Left ventricle myocardium inferior (tissue), 1 donor: ENCODE measurements at regions not wholly inside any gene's neighbourhood (a gene's known extent, or its start where the extent isn't known, plus 50 kb on each side); places are given as distances from the start of the nearest gene placed in this dataset.

Experiments
- DNase-seq: peaks from one replicate; pipeline ENCODE4 v3.0.0-alpha.2; 2020
- H3K27ac ChIP-seq: fragments of 200-600 bp; replicated peaks from 2 replicates; pipeline ENCODE4 v1.8.0; 2021
- H3K27me3 ChIP-seq: fragments of 200-600 bp; 2 replicates; pipeline ENCODE4 v1.8.0; 2021; ENCODE audit warnings: low read depth
- H3K36me3 ChIP-seq: fragments of 200-600 bp; 2 replicates; pipeline ENCODE4 v1.8.0; 2021
- H3K4me1 ChIP-seq: fragments of 200-600 bp; 2 replicates; pipeline ENCODE4 v1.8.0; 2021
- H3K4me3 ChIP-seq: fragments of 200-600 bp; 2 replicates; pipeline ENCODE4 v1.8.0; 2021; ENCODE audit warnings: mild to moderate bottlenecking, moderate library complexity
- H3K9me3 ChIP-seq: fragments of 200-600 bp; replicated peaks from 2 replicates; pipeline ENCODE4 v1.8.0; 2021
- intact Hi-C: fragments of 100-400 bp; cut with micrococcal nuclease; formaldehyde crosslinking; loops from one replicate; pipeline ENCODE4 v1.11.0; 2022
- TF ChIP-seq, protein P1 (sequence below): fragments of 200-600 bp; IDR thresholded peaks from 2 replicates; pipeline ENCODE4 v1.8.0; 2021; ENCODE audit warnings: antibody characterized with exemption, mild to moderate bottlenecking, borderline replicate concordance
- donor health status: DM: no; HTN: yes; CAD: no; lungs with severe emphysema.

DNA sequence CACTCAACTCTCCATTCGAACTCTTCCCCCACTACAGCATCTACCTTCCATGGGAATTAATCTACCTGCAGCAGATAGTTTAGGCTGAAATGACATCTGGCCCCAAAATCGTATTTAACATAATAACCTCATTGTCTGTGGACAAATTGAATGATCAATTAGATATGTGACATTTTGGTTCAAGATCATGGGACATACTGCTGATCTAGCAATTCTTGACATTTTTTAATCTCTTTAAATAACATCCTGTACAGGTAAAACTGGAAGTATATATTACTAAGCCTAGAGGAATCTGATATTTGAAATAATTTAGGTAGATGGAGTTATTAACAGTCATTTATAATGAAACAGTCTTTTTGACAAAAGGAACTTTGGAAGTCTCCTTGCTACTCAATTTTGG, 702.5 kb downstream of the NLGN4X start:
- TF ChIP-seq, protein P1, sequence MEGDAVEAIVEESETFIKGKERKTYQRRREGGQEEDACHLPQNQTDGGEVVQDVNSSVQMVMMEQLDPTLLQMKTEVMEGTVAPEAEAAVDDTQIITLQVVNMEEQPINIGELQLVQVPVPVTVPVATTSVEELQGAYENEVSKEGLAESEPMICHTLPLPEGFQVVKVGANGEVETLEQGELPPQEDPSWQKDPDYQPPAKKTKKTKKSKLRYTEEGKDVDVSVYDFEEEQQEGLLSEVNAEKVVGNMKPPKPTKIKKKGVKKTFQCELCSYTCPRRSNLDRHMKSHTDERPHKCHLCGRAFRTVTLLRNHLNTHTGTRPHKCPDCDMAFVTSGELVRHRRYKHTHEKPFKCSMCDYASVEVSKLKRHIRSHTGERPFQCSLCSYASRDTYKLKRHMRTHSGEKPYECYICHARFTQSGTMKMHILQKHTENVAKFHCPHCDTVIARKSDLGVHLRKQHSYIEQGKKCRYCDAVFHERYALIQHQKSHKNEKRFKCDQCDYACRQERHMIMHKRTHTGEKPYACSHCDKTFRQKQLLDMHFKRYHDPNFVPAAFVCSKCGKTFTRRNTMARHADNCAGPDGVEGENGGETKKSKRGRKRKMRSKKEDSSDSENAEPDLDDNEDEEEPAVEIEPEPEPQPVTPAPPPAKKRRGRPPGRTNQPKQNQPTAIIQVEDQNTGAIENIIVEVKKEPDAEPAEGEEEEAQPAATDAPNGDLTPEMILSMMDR = no peak
- intact Hi-C loops = no loop called here
- no peaks in the 10 kb centered on the region for H3K9me3 ChIP-seq
- no peak overlapping the region for H3K4me3 ChIP-seq
- no peak for DNase-seq
- no peaks in the 10 kb centered on the region for H3K4me1 ChIP-seq
- no peak overlapping the region for H3K27ac ChIP-seq
- no peaks in the 10 kb centered on the region for H3K36me3 ChIP-seq
- no peaks in the 10 kb centered on the region for H3K27me3 ChIP-seq

DNA sequence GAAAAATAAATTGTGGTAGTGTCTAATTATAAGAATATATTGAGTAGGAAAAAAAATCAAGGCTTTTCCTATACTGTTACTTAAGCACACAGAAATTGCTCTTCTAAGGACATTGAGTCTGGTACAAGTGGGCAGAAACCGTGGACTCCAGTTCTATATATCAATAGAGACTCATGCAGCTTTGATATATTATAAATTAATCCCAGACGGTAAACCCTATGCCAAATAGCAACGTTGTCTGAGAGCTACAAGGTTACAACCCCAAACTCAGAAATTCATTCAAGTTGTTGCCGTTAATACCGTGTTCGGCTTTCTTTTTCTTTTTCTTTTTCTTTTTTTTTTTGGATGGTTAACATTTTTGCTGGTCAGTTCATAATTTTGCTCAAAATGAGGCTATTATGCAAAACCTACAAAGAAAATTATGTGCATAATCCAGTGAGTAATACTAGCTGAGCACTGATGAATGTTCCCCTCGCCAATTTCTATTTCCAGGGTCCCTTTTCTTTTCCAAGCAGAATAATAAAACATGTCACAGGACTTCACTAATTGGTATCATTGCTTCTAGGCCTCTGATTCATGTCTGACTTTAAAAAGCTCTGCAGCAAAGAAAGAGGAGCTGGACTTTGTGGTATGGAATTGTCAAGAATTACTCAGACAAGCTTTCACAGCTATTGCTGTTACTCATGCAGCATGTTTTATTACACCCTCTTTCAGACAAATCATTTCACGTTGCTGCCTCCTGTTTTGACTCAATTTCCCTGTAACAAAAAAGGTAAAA, 737.7 kb downstream of the NLGN4X start:
- Histone ChIP-seq H3K27me3 (no peaks in the 10 kb centered on the region), H3K27ac (no peak overlapping the region), H3K4me1 (no peaks in the 10 kb centered on the region), H3K36me3 (no peaks in the 10 kb centered on the region), H3K4me3 (no peak overlapping the region), H3K9me3 (no peaks in the 10 kb centered on the region)
- TF ChIP-seq, protein P1 = no peak
- intact Hi-C loops = no loop called here
- DNase-seq = no peak

DNA sequence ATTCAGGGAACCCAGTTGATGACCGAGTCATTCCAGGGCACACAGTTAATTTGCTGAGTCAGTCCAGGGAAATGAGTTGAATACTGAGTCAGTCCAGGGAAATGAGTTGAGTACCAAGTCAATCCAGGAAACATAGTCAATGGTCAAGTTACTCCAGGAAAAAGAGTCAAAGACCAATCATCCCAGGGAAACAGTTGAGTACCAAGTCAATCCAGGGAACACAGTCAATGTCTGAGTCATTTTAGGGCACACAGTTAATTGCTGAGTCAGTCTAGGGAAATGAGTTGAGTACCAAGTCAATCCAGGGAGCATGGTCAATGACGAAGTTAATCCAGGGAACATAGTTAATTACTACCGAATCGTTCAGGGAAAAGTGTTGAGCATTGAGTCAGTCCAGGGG, 754.4 kb downstream of the NLGN4X start:
- no peak overlapping the region for H3K4me3 ChIP-seq
- no peaks in the 10 kb centered on the region for H3K36me3 ChIP-seq
- no peaks in the 10 kb centered on the region for H3K4me1 ChIP-seq
- intact Hi-C loops = no loop called here
- no peak overlapping the region for H3K27ac ChIP-seq
- H3K27me3 ChIP-seq = no peaks in the 10 kb centered on the region
- peaks cover 14% of the 10 kb centered on the region for H3K9me3 ChIP-seq
- DNase-seq = no peak
- TF ChIP-seq, protein P1 = no peak

DNA sequence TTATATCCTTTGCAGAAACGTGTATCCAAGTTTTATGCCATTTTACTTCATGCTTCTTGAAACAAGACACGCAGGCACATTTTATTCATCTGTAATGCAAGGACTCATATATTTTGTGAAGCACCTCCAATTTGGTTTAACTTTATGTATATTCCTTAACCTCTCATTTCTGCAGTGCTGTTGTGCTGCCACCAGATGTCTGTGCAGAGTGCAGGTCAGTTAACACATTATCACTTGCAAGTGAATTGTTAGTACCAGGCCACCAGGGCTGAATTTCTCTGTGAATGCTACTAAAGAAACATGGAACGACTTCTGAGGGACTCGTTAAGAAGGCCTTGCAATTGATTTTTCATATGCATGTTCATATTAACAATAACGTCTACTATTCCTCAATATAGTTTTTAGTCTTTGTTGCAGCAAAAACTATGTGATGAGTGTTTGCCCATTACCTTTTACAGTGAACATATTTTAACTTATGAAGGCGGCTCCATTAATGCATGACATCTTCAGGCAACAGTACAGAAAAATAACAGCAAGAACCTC, 770.3 kb downstream of the NLGN4X start:
- Histone ChIP-seq H3K9me3 (no peaks in the 10 kb centered on the region), H3K27ac (no peak overlapping the region), H3K36me3 (no peaks in the 10 kb centered on the region), H3K4me3 (no peak overlapping the region), H3K27me3 (no peaks in the 10 kb centered on the region), H3K4me1 (no peaks in the 10 kb centered on the region)
- TF ChIP-seq, protein P1 = no peak
- DNase-seq = no peak
- intact Hi-C loops = no loop called here

DNA sequence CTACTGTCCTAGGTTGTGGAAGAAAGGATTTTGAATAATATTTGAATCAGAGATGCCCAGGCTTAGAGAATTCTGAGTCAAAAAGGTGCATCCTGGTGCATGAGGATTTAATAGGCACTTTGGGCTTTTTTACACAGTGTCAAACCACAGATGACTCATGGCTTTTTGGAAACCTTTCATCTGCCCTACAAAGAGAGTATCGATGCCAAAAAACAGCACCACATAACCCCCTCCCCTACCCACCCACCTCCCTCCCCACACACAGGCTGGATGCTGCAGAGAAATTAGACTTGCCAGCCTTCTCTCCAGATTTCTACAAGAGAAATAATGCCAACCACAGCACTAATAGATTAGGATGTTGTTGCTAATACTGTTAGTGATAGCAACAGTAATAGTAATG, 779.3 kb downstream of the NLGN4X start:
- intact Hi-C loops = no loop called here
- Histone ChIP-seq H3K9me3 (no peaks in the 10 kb centered on the region), H3K27ac (no peak overlapping the region), H3K36me3 (no peaks in the 10 kb centered on the region), H3K27me3 (no peaks in the 10 kb centered on the region), H3K4me1 (no peaks in the 10 kb centered on the region), H3K4me3 (no peak overlapping the region)
- DNase-seq = no peak
- TF ChIP-seq, protein P1 = no peak
